SK-N-SH (cell line): ENCODE measurements at regions not wholly inside any gene's neighbourhood (a gene's known extent, or its start where the extent isn't known, plus 50 kb on each side); places are given as distances from the start of the nearest gene placed in this dataset.
A peak's percentile ranks its signal among the peaks of the same experiment; 100 is the strongest.

Source experiments
- CTCF ChIA-PET: fragments of 300-600, 350-600 bp; formaldehyde crosslinking; extraction: SDS; loops from one replicate; lab custom pipeline; 2021; lab: Yijun Ruan, JAX
- POLR2A ChIA-PET: fragments of 350-600 bp; sonication (Branson Sonifier 250); formaldehyde crosslinking; extraction: SDS; loops from one replicate; lab custom pipeline; 2020; ENCODE audit warnings: antibody characterized with exemption, inconsistent platforms; lab: Yijun Ruan, JAX
- DNase-seq: peaks from one replicate; pipeline ENCODE4 v3.0.0; 2012
- H2AFZ ChIP-seq: fragments of 200-600 bp; sonication (generic); 2 replicates; pipeline ENCODE4 v1.8.1; 2016; ENCODE audit warnings: antibody characterized with exemption, mild to moderate bottlenecking, low read depth
- H3F3A ChIP-seq: fragments of 200-600 bp; sonication (generic); replicated peaks from 2 replicates; pipeline ENCODE3; 2016; ENCODE audit warnings: antibody characterized with exemption, mild to moderate bottlenecking; ENCODE audit not compliant: insufficient read depth
- H3K27ac ChIP-seq, 2 experiments: fragments of 200-500 bp in 1 of 2; fragments of 200-600 bp in 1 of 2; sonication (Bioruptor generic) in 1 of 2; sonication (generic), shearing (Covaris generic) in 1 of 2; 2 replicates each; pipeline versions ENCODE4 v1.5.1 to v1.6.1; 2014 to 2016; ENCODE audit warnings: low read depth in 2 of 2, inconsistent platforms in 1 of 2, low read length in 1 of 2, mild to moderate bottlenecking in 1 of 2, mixed read lengths in 1 of 2
- H3K27me3 ChIP-seq: fragments of 200-600 bp; sonication (generic), shearing (Covaris generic); 2 replicates; pipeline ENCODE4 v1.6.1; 2016; ENCODE audit warnings: mixed run types; ENCODE audit not compliant: insufficient read depth
- H3K36me3 ChIP-seq, 2 experiments: fragments of 200-500 bp in 1 of 2; fragments of 200-600 bp in 1 of 2; sonication (Bioruptor generic) in 1 of 2; sonication (generic) in 1 of 2; replicated peaks in 1 of 2; 2 replicates each; pipeline versions ENCODE3 to v1.5.1; 2014 to 2016; ENCODE audit warnings: low read length in 1 of 2, mild to moderate bottlenecking in 1 of 2; ENCODE audit not compliant: insufficient read depth in 2 of 2, control insufficient read depth in 1 of 2
- H3K4me1 ChIP-seq, 2 experiments: fragments of 200-500 bp in 1 of 2; fragments of 200-600 bp in 1 of 2; sonication (Bioruptor generic) in 1 of 2; sonication (generic), shearing (Covaris generic) in 1 of 2; 2 replicates each; pipeline versions ENCODE4 v1.5.1 to v1.6.1; 2014 to 2016; ENCODE audit warnings: low read depth in 1 of 2, low read length in 1 of 2, mixed run types in 1 of 2; ENCODE audit not compliant: insufficient read depth in 2 of 2, control insufficient read depth in 1 of 2
- H3K4me2 ChIP-seq: fragments of 200-600 bp; sonication (generic), shearing (Covaris generic); 2 replicates; pipeline ENCODE4 v1.6.1; 2017; ENCODE audit warnings: mixed run types
- H3K4me3 ChIP-seq, 2 experiments: fragments of 200-500 bp in 1 of 2; fragments of 200-600 bp in 1 of 2; sonication (Bioruptor generic) in 1 of 2; sonication (generic), shearing (Covaris generic) in 1 of 2; 2 replicates each; pipeline versions ENCODE4 v1.5.1 to v1.8.1; 2014 to 2016; ENCODE audit warnings: low read depth in 2 of 2, inconsistent platforms in 1 of 2, low read length in 1 of 2, mild to moderate bottlenecking in 1 of 2, mixed read lengths in 1 of 2, moderate library complexity in 1 of 2
- H3K79me2 ChIP-seq: fragments of 200-600 bp; sonication (generic); 2 replicates; pipeline ENCODE4 v1.8.1; 2017; ENCODE audit warnings: mild to moderate bottlenecking; ENCODE audit not compliant: insufficient read depth
- H3K9ac ChIP-seq: fragments of 200-600 bp; sonication (generic); 2 replicates; pipeline ENCODE4 v1.6.1; 2017; ENCODE audit warnings: mixed run types
- H3K9me2 ChIP-seq: fragments of 200-600 bp; sonication (generic); 2 replicates; pipeline ENCODE4 v1.6.1; 2017; ENCODE audit warnings: mixed run types
- H3K9me3 ChIP-seq: fragments of 200-600 bp; sonication (generic); 2 replicates; pipeline ENCODE4 v1.6.1; 2017; ENCODE audit warnings: mixed run types, mild to moderate bottlenecking, moderate library complexity
- H4K20me1 ChIP-seq: fragments of 200-600 bp; sonication (generic); 2 replicates; pipeline ENCODE4 v1.6.1; 2017; ENCODE audit warnings: mild to moderate bottlenecking, mixed run types; ENCODE audit not compliant: insufficient read depth
- CHD2 ChIP-seq: fragments of 150-350 bp; IDR thresholded peaks from 2 replicates; pipeline ENCODE4 v1.6.1; 2018; ENCODE audit warnings: low read length; ENCODE audit not compliant: partially characterized antibody
- FOXJ3 ChIP-seq: sonication (generic); formaldehyde crosslinking; IDR thresholded peaks from 2 replicates; pipeline ENCODE4 v1.5.1; 2020; ENCODE audit warnings: mild to moderate bottlenecking, missing genetic modification reagents
- FOXM1 ChIP-seq: IDR thresholded peaks from 2 replicates; pipeline ENCODE4 v1.4.0; 2012; ENCODE audit warnings: low read depth, mild to moderate bottlenecking
- GABPA ChIP-seq: IDR thresholded peaks from 2 replicates; pipeline ENCODE4 v1.4.0; 2012; ENCODE audit warnings: low read depth, mild to moderate bottlenecking
- GATA2 ChIP-seq: sonication (generic); formaldehyde crosslinking; IDR thresholded peaks from 2 replicates; pipeline ENCODE4 v1.5.0; 2020; ENCODE audit warnings: mild to moderate bottlenecking, missing genetic modification reagents
- JUND ChIP-seq: IDR thresholded peaks from 2 replicates; pipeline ENCODE4 v1.4.0; 2012
- MXI1 ChIP-seq: IDR thresholded peaks from 2 replicates; pipeline ENCODE4 v1.6.1; 2012; ENCODE audit warnings: mild to moderate bottlenecking, low read depth, low read length, improper control_type of control experiment
- NFIC ChIP-seq: IDR thresholded peaks from 2 replicates; pipeline ENCODE4 v1.4.0; 2012; ENCODE audit warnings: borderline replicate concordance
- RAD21 ChIP-seq: IDR thresholded peaks from 2 replicates; pipeline ENCODE4 v1.6.1; 2012; ENCODE audit warnings: mild to moderate bottlenecking, low read length
- RCOR1 ChIP-seq: fragments of 150-350 bp; IDR thresholded peaks from 2 replicates; pipeline ENCODE4 v1.6.1; 2017; ENCODE audit warnings: antibody characterized with exemption, low read length
- RXRA ChIP-seq: IDR thresholded peaks from 2 replicates; pipeline ENCODE4 v1.4.0; 2012; ENCODE audit warnings: low read depth, mild to moderate bottlenecking, borderline replicate concordance
- TAF1 ChIP-seq: IDR thresholded peaks from 2 replicates; pipeline ENCODE4 v1.6.1; 2012; ENCODE audit warnings: low read depth, mild to moderate bottlenecking, low read length, moderate library complexity, borderline replicate concordance
- TCF12 ChIP-seq: IDR thresholded peaks from 2 replicates; pipeline ENCODE4 v1.4.0; 2012
- YY1 ChIP-seq: IDR thresholded peaks from 2 replicates; pipeline ENCODE4 v1.4.0; 2012; ENCODE audit warnings: low read depth, mild to moderate bottlenecking
- WGBS: methylation state at CpG from one replicate; pipeline ENCODE4 v1.1.6; 2017; ENCODE audit warnings: low lambda C conversion rate; 5-methylcytosine and 5-hydroxymethylcytosine counted together
- TF ChIP-seq, protein P1 (sequence below): fragments of 150-350 bp; IDR thresholded peaks from 2 replicates; pipeline ENCODE4 v1.6.1; 2016; ENCODE audit warnings: mild to moderate bottlenecking, low read depth, low read length
- TF ChIP-seq, protein P2 (sequence below): IDR thresholded peaks from 2 replicates; pipeline ENCODE4; 2012
- TF ChIP-seq, protein P3 (sequence below): IDR thresholded peaks from 2 replicates; pipeline ENCODE4 v1.4.0; 2012; ENCODE audit warnings: low read depth, borderline replicate concordance
- TF ChIP-seq, protein P4 (sequence below): IDR thresholded peaks from 2 replicates; pipeline ENCODE4 v1.4.0; 2012; ENCODE audit warnings: low read depth
- TF ChIP-seq, protein P5 (sequence below): fragments of 200-600 bp; sonication (generic); IDR thresholded peaks from 2 replicates; pipeline ENCODE4 v1.6.1; 2017; ENCODE audit warnings: antibody characterized with exemption, mild to moderate bottlenecking, moderate library complexity

DNA sequence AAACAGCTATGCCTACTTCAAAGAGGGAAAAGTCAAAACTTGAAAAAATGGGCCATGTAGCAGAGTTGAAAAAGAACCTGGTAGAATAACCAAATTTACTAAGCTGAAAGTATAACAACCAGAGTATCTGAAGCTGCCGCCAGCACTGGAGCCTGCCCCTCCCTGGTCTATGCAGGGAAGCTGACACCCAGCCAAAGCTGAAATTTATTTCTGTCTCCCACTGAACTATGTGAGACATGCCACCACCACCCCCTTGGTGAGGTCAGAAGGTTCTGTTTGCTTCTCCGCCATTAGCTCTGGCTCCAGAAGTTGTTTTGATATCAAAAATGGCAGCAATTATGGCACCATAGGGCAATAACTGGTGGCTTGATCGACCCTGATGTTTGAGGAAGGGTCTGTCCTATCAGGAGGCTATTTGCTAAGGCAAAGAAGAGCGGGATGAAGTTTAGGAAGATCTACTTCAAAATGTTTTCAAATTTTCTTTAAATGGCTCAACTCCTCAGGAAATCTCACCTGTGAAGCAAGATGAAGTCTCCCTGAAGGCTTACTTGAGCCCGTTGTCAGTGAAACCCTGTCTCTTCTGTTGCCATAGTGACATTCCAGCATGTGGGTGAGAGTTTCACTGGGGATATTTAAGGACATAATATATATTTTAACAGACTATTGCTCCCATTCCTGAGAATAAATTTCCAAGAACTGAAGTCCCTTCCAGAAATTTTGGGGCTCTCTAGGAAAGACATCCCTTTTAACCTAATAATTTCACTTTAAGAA lies 122.0 kb downstream of the COPRS start:
- H3K27me3 ChIP-seq, result no peaks in the 10 kb centered on the region
- H3F3A ChIP-seq, result peaks cover 25% of the 10 kb centered on the region
- H3K4me1 ChIP-seq, result peaks cover 8 to 29% of the 10 kb centered on the region in 2 experiments; a peak in 3 of 4 replicates
- H4K20me1 ChIP-seq, result no peaks in the 10 kb centered on the region
- DNase-seq, result no peak
- POLR2A ChIA-PET, result interaction anchor here (0.5 kb wide), 1 partner anchor 1424 kb away, joined by 3 read pairs; no protein-coding TSS in a partner anchor
- no peaks in the 10 kb centered on the region for H3K9me3 ChIP-seq
- no peak overlapping the region for H3K4me3 ChIP-seq
- no peaks in the 10 kb centered on the region for H3K9me2 ChIP-seq
- 80% methylated on average over 5 of the region's 5 CpGs for WGBS
- TF ChIP-seq TAF1 (no peak), GABPA (no peak), FOXJ3 (CRISPR knock-in tag) (no peak), RCOR1 (no peak), RXRA (no peak)
- TF ChIP-seq, protein P1, sequence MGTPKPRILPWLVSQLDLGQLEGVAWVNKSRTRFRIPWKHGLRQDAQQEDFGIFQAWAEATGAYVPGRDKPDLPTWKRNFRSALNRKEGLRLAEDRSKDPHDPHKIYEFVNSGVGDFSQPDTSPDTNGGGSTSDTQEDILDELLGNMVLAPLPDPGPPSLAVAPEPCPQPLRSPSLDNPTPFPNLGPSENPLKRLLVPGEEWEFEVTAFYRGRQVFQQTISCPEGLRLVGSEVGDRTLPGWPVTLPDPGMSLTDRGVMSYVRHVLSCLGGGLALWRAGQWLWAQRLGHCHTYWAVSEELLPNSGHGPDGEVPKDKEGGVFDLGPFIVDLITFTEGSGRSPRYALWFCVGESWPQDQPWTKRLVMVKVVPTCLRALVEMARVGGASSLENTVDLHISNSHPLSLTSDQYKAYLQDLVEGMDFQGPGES, result no peak
- TF ChIP-seq, protein P2, sequence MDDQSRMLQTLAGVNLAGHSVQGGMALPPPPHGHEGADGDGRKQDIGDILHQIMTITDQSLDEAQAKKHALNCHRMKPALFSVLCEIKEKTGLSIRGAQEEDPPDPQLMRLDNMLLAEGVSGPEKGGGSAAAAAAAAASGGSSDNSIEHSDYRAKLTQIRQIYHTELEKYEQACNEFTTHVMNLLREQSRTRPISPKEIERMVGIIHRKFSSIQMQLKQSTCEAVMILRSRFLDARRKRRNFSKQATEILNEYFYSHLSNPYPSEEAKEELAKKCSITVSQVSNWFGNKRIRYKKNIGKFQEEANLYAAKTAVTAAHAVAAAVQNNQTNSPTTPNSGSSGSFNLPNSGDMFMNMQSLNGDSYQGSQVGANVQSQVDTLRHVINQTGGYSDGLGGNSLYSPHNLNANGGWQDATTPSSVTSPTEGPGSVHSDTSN, result no peak
- TF ChIP-seq, protein P3, sequence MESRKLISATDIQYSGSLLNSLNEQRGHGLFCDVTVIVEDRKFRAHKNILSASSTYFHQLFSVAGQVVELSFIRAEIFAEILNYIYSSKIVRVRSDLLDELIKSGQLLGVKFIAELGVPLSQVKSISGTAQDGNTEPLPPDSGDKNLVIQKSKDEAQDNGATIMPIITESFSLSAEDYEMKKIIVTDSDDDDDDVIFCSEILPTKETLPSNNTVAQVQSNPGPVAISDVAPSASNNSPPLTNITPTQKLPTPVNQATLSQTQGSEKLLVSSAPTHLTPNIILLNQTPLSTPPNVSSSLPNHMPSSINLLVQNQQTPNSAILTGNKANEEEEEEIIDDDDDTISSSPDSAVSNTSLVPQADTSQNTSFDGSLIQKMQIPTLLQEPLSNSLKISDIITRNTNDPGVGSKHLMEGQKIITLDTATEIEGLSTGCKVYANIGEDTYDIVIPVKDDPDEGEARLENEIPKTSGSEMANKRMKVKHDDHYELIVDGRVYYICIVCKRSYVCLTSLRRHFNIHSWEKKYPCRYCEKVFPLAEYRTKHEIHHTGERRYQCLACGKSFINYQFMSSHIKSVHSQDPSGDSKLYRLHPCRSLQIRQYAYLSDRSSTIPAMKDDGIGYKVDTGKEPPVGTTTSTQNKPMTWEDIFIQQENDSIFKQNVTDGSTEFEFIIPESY, result no peak
- no peak overlapping the region for H2AFZ ChIP-seq
- CTCF ChIA-PET, result interaction anchor here (1.1 to 1.9 kb wide), 2 partner anchors 40 to 105 kb away, joined by 3 to 9 read pairs; no protein-coding TSS in a partner anchor
- no peaks in the 10 kb centered on the region for H3K79me2 ChIP-seq
- H3K9ac ChIP-seq, result no peak overlapping the region
- no peak overlapping the region for H3K4me2 ChIP-seq
- no peaks in the 10 kb centered on the region for H3K36me3 ChIP-seq
- peak overlapping the region in 1 of 2 experiments; percentile 91; a peak in 1 of 4 replicates for H3K27ac ChIP-seq

DNA sequence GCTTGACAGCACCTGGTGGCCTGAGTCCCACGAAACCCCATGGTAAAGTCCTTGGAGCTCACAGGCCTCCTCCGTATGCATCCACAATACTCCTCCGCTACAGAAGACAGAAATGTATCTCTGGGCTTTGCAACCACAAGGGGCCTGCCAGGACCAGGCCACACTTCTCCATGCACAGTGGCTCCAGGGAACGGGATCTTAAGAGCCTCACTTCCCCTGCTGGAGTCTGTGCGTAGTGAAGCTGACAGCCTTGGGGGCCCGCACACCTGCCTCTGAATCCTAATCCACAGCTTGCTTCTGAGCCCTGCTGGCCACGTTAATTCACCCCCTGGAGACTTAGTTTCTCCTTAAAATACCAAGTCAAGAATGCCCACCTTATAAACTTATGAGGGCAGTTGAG lies 125.7 kb downstream of the COPRS start:
- Histone ChIP-seq H3K9me2 (no peaks in the 10 kb centered on the region), H3K27ac (no peak overlapping the region), H3K36me3 (no peaks in the 10 kb centered on the region), H2AFZ (no peak overlapping the region), H3K4me3 (no peak overlapping the region), H3K9me3 (no peaks in the 10 kb centered on the region), H3K27me3 (no peaks in the 10 kb centered on the region), H3K9ac (no peak overlapping the region), H4K20me1 (no peaks in the 10 kb centered on the region), H3K4me2 (no peak overlapping the region), H3K79me2 (no peaks in the 10 kb centered on the region), H3F3A (no peaks in the 10 kb centered on the region), H3K4me1 (peaks cover 3 to 6% of the 10 kb centered on the region in 2 experiments; a peak in 3 of 4 replicates)
- 85% methylated on average over 5 of the region's 7 CpGs for WGBS
- no peak for DNase-seq
- ChIA-PET POLR2A (no interaction called here), CTCF (interaction anchor here (0.5 kb wide), 1 partner anchor 139 kb away, joined by 3 read pairs; no protein-coding TSS in a partner anchor)
- TF ChIP-seq, protein P4, sequence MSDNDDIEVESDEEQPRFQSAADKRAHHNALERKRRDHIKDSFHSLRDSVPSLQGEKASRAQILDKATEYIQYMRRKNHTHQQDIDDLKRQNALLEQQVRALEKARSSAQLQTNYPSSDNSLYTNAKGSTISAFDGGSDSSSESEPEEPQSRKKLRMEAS, result no peak
- no peak for TF ChIP-seq RAD21
- no peak for TF ChIP-seq CHD2
- TF ChIP-seq, protein P5, sequence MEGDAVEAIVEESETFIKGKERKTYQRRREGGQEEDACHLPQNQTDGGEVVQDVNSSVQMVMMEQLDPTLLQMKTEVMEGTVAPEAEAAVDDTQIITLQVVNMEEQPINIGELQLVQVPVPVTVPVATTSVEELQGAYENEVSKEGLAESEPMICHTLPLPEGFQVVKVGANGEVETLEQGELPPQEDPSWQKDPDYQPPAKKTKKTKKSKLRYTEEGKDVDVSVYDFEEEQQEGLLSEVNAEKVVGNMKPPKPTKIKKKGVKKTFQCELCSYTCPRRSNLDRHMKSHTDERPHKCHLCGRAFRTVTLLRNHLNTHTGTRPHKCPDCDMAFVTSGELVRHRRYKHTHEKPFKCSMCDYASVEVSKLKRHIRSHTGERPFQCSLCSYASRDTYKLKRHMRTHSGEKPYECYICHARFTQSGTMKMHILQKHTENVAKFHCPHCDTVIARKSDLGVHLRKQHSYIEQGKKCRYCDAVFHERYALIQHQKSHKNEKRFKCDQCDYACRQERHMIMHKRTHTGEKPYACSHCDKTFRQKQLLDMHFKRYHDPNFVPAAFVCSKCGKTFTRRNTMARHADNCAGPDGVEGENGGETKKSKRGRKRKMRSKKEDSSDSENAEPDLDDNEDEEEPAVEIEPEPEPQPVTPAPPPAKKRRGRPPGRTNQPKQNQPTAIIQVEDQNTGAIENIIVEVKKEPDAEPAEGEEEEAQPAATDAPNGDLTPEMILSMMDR, result no peak
- TF ChIP-seq JUND, result no peak
- TF ChIP-seq YY1, result no peak
- no peak for TF ChIP-seq TCF12
- TF ChIP-seq GATA2, result no peak
- TF ChIP-seq FOXM1, result no peak
- TF ChIP-seq, protein P2, result no peak
- TF ChIP-seq MXI1, result no peak
- no peak for TF ChIP-seq NFIC
- no peak for TF ChIP-seq RCOR1
